Common myeloid progenitor, CD34-positive (primary cell): ENCODE measurements at regions not wholly inside any gene's neighbourhood (a gene's known extent, or its start where the extent isn't known, plus 50 kb on each side); places are given as distances from the start of the nearest gene placed in this dataset.

Experiments
- CTCF ChIA-PET: fragments of 350-600 bp; sonication (Branson Sonifier 250); formaldehyde crosslinking; loops from one replicate; lab custom pipeline; 2021; ENCODE audit warnings: antibody characterized with exemption; lab: Charles Lee
- POLR2A ChIA-PET: fragments of 350-600 bp; sonication (Branson Sonifier 250); formaldehyde crosslinking; loops from one replicate; lab custom pipeline; 2021; ENCODE audit warnings: antibody characterized with exemption; lab: Charles Lee
- DNase-seq, 3 donors: peaks; one replicate each; pipeline versions ENCODE4 v3.0.0 to v3.0.0-alpha.2; 2013
- H3K27ac ChIP-seq, 2 experiments: 1 replicate in 1 of 2; 2 replicates in 1 of 2; pipeline ENCODE4 v1.7.0; 2013; ENCODE audit warnings: inconsistent platforms in 2 of 2, low read length in 2 of 2, mild to moderate bottlenecking in 2 of 2, low read depth in 1 of 2, moderate library complexity in 1 of 2; ENCODE audit not compliant: severe bottlenecking in 2 of 2, insufficient read depth in 1 of 2, poor library complexity in 1 of 2
- H3K27me3 ChIP-seq, 5 experiments: replicated peaks in 2 of 5; 1 replicate in 3 of 5; 2 replicates in 2 of 5; pipeline versions ENCODE4 v1.6.1 to v1.7.0; 2013; ENCODE audit warnings: low read length in 4 of 5, mild to moderate bottlenecking in 2 of 5, moderate library complexity in 2 of 5, inconsistent platforms in 1 of 5; ENCODE audit not compliant: insufficient read depth in 5 of 5, control insufficient read depth in 4 of 5
- H3K36me3 ChIP-seq, 4 experiments: 1 replicate in 2 of 4; 2 replicates in 2 of 4; pipeline versions ENCODE4 v1.6.1 to v1.7.0; 2013; ENCODE audit warnings: low read length in 3 of 4, control low read depth in 1 of 4, mild to moderate bottlenecking in 1 of 4; ENCODE audit not compliant: control insufficient read depth in 4 of 4, insufficient read depth in 4 of 4
- H3K4me1 ChIP-seq, 4 experiments: 1 replicate in 3 of 4; 2 replicates in 1 of 4; pipeline versions ENCODE4 v1.6.1 to v1.7.1; 2013; ENCODE audit warnings: low read length in 3 of 4, mild to moderate bottlenecking in 3 of 4, control low read depth in 1 of 4, inconsistent platforms in 1 of 4, moderate library complexity in 1 of 4; ENCODE audit not compliant: control insufficient read depth in 4 of 4, insufficient read depth in 4 of 4; ENCODE audit errors: control extremely low read depth in 1 of 4
- H3K4me3 ChIP-seq, 7 experiments: 1 replicate in 4 of 7; 2 replicates in 3 of 7; pipeline versions ENCODE4 v1.5.1 to v1.7.0; 2013; ENCODE audit warnings: mild to moderate bottlenecking in 7 of 7, low read length in 6 of 7, moderate library complexity in 6 of 7, inconsistent platforms in 2 of 7, low read depth in 2 of 7, control low read depth in 1 of 7; ENCODE audit not compliant: insufficient read depth in 4 of 7, control insufficient read depth in 1 of 7; ENCODE audit errors: extremely low read depth in 1 of 7
- H3K9me3 ChIP-seq, 5 experiments: 1 replicate in 4 of 5; 2 replicates in 1 of 5; pipeline versions ENCODE4 v1.6.1 to v1.7.1; 2013; ENCODE audit warnings: low read length in 4 of 5, mild to moderate bottlenecking in 2 of 5, inconsistent platforms in 1 of 5, low read depth in 1 of 5, moderate library complexity in 1 of 5; ENCODE audit not compliant: control insufficient read depth in 4 of 5, insufficient read depth in 2 of 5; ENCODE audit errors: control extremely low read depth in 1 of 5
- WGBS: methylation state at CpG from one replicate; pipeline ENCODE4 v1.1.5; 2013; ENCODE audit not compliant: insufficient coverage; 5-methylcytosine and 5-hydroxymethylcytosine counted together

- no peaks in the 10 kb centered on the region for H3K4me1 ChIP-seq
- ChIA-PET POLR2A (no interaction called here), CTCF (no interaction called here)
- H3K9me3 ChIP-seq: peaks cover 0 to 7% (median 0%) of the 10 kb centered on the region in 5 experiments
- H3K36me3 ChIP-seq: no peaks in the 10 kb centered on the region
- WGBS: 98% methylated on average over 13 of the region's 14 CpGs
- peaks cover 0 to 33% (median 9%) of the 10 kb centered on the region in 5 experiments for H3K27me3 ChIP-seq
- no peak overlapping the region for H3K4me3 ChIP-seq
- no peak overlapping the region for H3K27ac ChIP-seq
- DNase-seq: no peak
These were observed 57.7 kb upstream of the DIO3 start for GRCh38 chr14:101503431-101504095.

GRCh38 chr14:101504096-101504948 is 57.0 kb upstream of the DIO3 start:
- H3K27ac ChIP-seq: no peak overlapping the region
- H3K4me1 ChIP-seq: no peaks in the 10 kb centered on the region
- WGBS: 96% methylated on average over 26 of the region's 32 CpGs
- peaks cover 0 to 31% (median 9%) of the 10 kb centered on the region in 5 experiments for H3K27me3 ChIP-seq
- no peak overlapping the region for H3K4me3 ChIP-seq
- POLR2A ChIA-PET: no interaction called here
- CTCF ChIA-PET: no interaction called here
- no peaks in the 10 kb centered on the region for H3K36me3 ChIP-seq
- DNase-seq: no peak
- peaks cover 0 to 7% (median 0%) of the 10 kb centered on the region in 5 experiments for H3K9me3 ChIP-seq

- CTCF ChIA-PET: no interaction called here
These were observed 55.9 kb upstream of the DIO3 start for GRCh38 chr14:101505236-101505970.

GRCh38 chr14:101506211-101506925 is 54.9 kb upstream of the DIO3 start:
- Histone ChIP-seq H3K27ac (no peak overlapping the region), H3K27me3 (peaks cover 0 to 17% (median 2%) of the 10 kb centered on the region in 5 experiments), H3K36me3 (no peaks in the 10 kb centered on the region), H3K4me3 (no peak overlapping the region), H3K9me3 (peaks cover 0 to 13% (median 0%) of the 10 kb centered on the region in 5 experiments), H3K4me1 (peaks cover 0 to 1% (median 0%) of the 10 kb centered on the region in 4 experiments)
- POLR2A ChIA-PET: no interaction called here
- WGBS: 93% methylated on average over 12 of the region's 13 CpGs
- CTCF ChIA-PET: no interaction called here
- DNase-seq: no peak

More at GRCh38 chr14:101505236-101505970, 55.9 kb upstream of the DIO3 start:
- DNase-seq: no peak
- Histone ChIP-seq H3K36me3 (no peaks in the 10 kb centered on the region), H3K4me1 (no peaks in the 10 kb centered on the region), H3K27me3 (peaks cover 0 to 25% (median 5%) of the 10 kb centered on the region in 5 experiments), H3K27ac (no peak overlapping the region), H3K9me3 (peaks cover 0 to 11% (median 0%) of the 10 kb centered on the region in 5 experiments), H3K4me3 (no peak overlapping the region)
- POLR2A ChIA-PET: no interaction called here
- WGBS: 97% methylated on average over 19 of the region's 20 CpGs

DNA sequence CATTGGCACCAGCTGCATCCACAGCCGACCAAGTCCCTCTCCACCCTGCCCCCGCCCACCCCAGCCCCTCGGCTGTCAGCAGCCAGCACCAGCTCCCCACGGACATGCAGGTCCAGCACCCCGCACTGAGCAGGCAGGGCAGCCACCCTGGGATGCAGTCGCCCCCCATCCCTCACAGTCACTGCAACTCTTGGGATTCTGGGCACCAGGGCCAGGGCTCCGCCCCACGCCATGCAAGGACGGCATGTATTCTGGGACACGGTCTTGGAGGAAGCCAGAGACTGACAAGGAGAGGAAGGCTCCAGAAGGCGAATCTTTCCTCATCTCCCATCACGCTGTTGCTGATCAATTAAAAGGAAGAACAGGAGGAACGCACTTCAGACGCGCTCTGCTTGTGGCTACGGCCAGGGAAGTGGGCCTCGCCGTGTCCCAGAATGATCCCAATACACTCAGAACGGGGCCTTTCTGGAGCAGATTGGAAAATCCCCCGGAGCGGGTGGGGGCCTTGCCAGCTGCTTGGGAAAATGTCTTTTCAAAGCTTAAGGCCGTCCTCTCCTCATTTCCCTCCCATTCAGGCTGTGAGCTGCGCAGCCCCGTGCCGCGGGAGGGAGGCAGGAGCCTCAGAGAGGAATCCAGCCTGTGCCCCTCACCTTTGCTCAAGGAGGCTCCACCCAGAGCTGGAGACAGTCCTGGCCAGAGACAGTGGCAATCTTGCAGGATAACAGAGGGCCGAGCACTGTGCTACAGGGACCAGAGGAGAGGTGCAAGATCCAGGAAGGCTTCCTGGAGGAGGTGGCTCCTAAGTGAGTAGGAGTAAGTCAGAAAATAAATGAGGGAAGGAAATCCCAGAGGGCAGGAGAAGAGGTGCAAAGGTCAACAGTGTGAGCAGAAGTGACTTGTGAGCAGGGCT is 54.1 kb upstream of the DIO3 start:
- Histone ChIP-seq H3K4me3 (no peak overlapping the region), H3K4me1 (peaks cover 0 to 8% (median 4%) of the 10 kb centered on the region in 4 experiments), H3K27ac (no peak overlapping the region), H3K9me3 (peaks cover 0 to 13% (median 0%) of the 10 kb centered on the region in 5 experiments), H3K36me3 (no peaks in the 10 kb centered on the region), H3K27me3 (peaks cover 0 to 9% (median 0%) of the 10 kb centered on the region in 5 experiments)
- ChIA-PET CTCF (no interaction called here), POLR2A (no interaction called here)
- 89% methylated on average over 14 of the region's 27 CpGs for WGBS
- no peak for DNase-seq

GRCh38 chr14:101507836-101508150 is 53.5 kb upstream of the DIO3 start:
- ChIA-PET POLR2A (no interaction called here), CTCF (no interaction called here)
- Histone ChIP-seq H3K4me1 (peaks cover 0 to 13% (median 7%) of the 10 kb centered on the region in 4 experiments), H3K27me3 (peaks cover 0 to 3% (median 0%) of the 10 kb centered on the region in 5 experiments), H3K27ac (no peak overlapping the region), H3K9me3 (peaks cover 0 to 13% (median 0%) of the 10 kb centered on the region in 5 experiments), H3K4me3 (no peak overlapping the region), H3K36me3 (no peaks in the 10 kb centered on the region)
- DNase-seq: no peak
- WGBS: 100% methylated on average over 3 of the region's 4 CpGs
